KMS-11 (cell line): ENCODE measurements at regions not wholly inside any gene's neighbourhood (a gene's known extent, or its start where the extent isn't known, plus 50 kb on each side); places are given as distances from the start of the nearest gene placed in this dataset.

ENCODE experiments used
- H2AFZ ChIP-seq: fragments of 200-600 bp; sonication (generic); 2 replicates; pipeline ENCODE4 v1.6.1; 2016; ENCODE audit warnings: antibody characterized with exemption, mixed run types, low read depth
- H3K27ac ChIP-seq: fragments of 200-600 bp; sonication (generic); 2 replicates; pipeline ENCODE4 v1.6.1; 2016; ENCODE audit warnings: mild to moderate bottlenecking, mixed run types
- H3K27me3 ChIP-seq: fragments of 200-600 bp; sonication (generic); 2 replicates; pipeline ENCODE4 v1.6.1; 2017; ENCODE audit warnings: mild to moderate bottlenecking, low read depth, mixed run types, moderate library complexity; ENCODE audit not compliant: insufficient read depth
- H3K36me3 ChIP-seq: fragments of 200-600 bp; sonication (generic); 2 replicates; pipeline ENCODE4 v1.6.1; 2017; ENCODE audit warnings: mild to moderate bottlenecking, mixed run types; ENCODE audit not compliant: insufficient read depth
- H3K4me1 ChIP-seq: fragments of 200-600 bp; sonication (generic); 2 replicates; pipeline ENCODE4 v1.6.1; 2016; ENCODE audit warnings: mild to moderate bottlenecking, low read depth, mixed run types; ENCODE audit not compliant: poor library complexity, severe bottlenecking
- H3K4me2 ChIP-seq: fragments of 200-600 bp; sonication (generic); 2 replicates; pipeline ENCODE4 v1.7.0; 2016; ENCODE audit warnings: mild to moderate bottlenecking, mixed run types
- H3K4me3 ChIP-seq: fragments of 200-600 bp; sonication (generic); IDR thresholded peaks from 2 replicates; pipeline ENCODE4 v1.6.1; 2017; ENCODE audit warnings: low read depth, low read length, mixed read lengths; ENCODE audit not compliant: insufficient read depth
- H3K79me2 ChIP-seq: fragments of 200-600 bp; sonication (generic); 2 replicates; pipeline ENCODE4 v1.6.1; 2016; ENCODE audit warnings: low read depth, mixed run types; ENCODE audit not compliant: insufficient read depth
- H3K9ac ChIP-seq: fragments of 200-600 bp; sonication (generic); 2 replicates; pipeline ENCODE4 v1.6.1; 2016; ENCODE audit warnings: mild to moderate bottlenecking, mixed run types
- H4K20me1 ChIP-seq: fragments of 200-600 bp; sonication (generic); 2 replicates; pipeline ENCODE4 v1.6.1; 2016; ENCODE audit warnings: mild to moderate bottlenecking, mixed run types; ENCODE audit not compliant: insufficient read depth
- CTCF ChIP-seq: fragments of 200-600 bp; sonication (generic); conservative IDR thresholded peaks from 2 replicates; pipeline ENCODE4 v1.6.1; 2017; ENCODE audit warnings: low read depth, mild to moderate bottlenecking, antibody characterized with exemption, low read length, moderate library complexity, mixed read lengths

GRCh38 chr14:98417001-98417400, 855.0 kb downstream of the BCL11B start:
- Histone ChIP-seq H2AFZ (no peak overlapping the region), H3K4me3 (no peak overlapping the region), H3K9ac (no peak overlapping the region), H3K27me3 (no peaks in the 10 kb centered on the region), H3K27ac (no peak overlapping the region), H3K79me2 (no peaks in the 10 kb centered on the region), H3K4me1 (no peaks in the 10 kb centered on the region), H3K36me3 (no peaks in the 10 kb centered on the region), H3K4me2 (no peak overlapping the region), H4K20me1 (no peaks in the 10 kb centered on the region)
- TF ChIP-seq CTCF = no peak

DNA sequence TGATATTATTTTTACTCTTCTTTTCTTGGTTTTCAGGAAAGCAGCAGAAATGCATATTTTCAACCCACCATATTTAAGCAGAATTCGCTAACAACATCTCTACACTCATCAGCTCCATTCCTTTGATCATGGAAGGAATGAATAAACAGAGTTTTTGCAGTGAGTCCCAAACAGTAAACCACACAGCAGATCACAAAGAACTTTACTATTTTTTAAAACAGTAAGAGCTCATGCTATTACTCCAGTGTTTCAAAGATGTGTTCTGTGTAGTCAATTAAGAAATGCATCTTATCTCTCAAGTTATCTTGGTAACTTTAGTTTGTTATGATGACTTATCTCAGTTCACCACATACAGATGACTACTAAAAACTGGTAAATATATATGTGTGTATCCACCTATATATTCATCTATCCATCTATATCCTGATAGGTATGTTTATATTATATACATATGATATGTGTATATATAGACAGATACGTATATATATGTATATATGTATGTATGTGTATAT, 843.5 kb downstream of the BCL11B start:
- Histone ChIP-seq H3K9ac (no peak overlapping the region), H2AFZ (0 out of 2 replicates have a peak overlapping the region, but pooled peaks have one; percentile 12), H3K4me3 (no peak overlapping the region), H3K4me2 (no peak overlapping the region), H3K27ac (no peak overlapping the region), H3K4me1 (no peaks in the 10 kb centered on the region), H3K27me3 (no peaks in the 10 kb centered on the region), H3K79me2 (no peaks in the 10 kb centered on the region), H3K36me3 (no peaks in the 10 kb centered on the region), H4K20me1 (no peaks in the 10 kb centered on the region)
- TF ChIP-seq CTCF = no peak

- no peak overlapping the region for H3K4me3 ChIP-seq
- H4K20me1 ChIP-seq = no peaks in the 10 kb centered on the region
- no peaks in the 10 kb centered on the region for H3K27me3 ChIP-seq
- no peaks in the 10 kb centered on the region for H3K36me3 ChIP-seq
- H3K9ac ChIP-seq = no peak overlapping the region
- no peak overlapping the region for H3K27ac ChIP-seq
- H3K4me2 ChIP-seq = no peak overlapping the region
- H3K4me1 ChIP-seq = no peaks in the 10 kb centered on the region
- no peak for TF ChIP-seq CTCF
- H2AFZ ChIP-seq = no peak overlapping the region
- no peaks in the 10 kb centered on the region for H3K79me2 ChIP-seq
Measured at GRCh38 chr14:98433436-98433835, 838.6 kb downstream of the BCL11B start.

DNA sequence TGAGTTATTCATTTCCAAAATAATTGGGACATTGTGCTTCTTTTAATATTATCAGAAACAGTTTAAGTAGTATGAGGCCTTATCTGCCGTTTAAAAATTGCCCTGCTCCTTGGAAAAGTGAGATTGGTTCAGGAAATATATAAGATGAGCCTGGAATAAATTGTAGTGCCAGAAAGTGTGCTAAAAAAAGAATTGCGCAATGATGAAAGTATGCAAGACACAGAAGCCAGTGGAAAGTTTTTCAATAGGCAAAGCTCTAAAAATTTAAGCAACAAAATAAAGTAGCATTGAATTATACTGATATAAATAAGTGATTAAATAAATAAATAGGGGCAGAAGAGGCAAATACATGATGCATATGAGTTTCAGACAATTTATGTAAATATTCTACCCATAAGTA, 834.9 kb downstream of the BCL11B start:
- Histone ChIP-seq H3K27me3 (no peaks in the 10 kb centered on the region), H3K4me2 (no peak overlapping the region), H4K20me1 (no peaks in the 10 kb centered on the region), H3K4me3 (no peak overlapping the region), H3K79me2 (no peaks in the 10 kb centered on the region), H3K27ac (no peak overlapping the region), H3K36me3 (no peaks in the 10 kb centered on the region), H3K4me1 (no peaks in the 10 kb centered on the region), H2AFZ (no peak overlapping the region), H3K9ac (no peak overlapping the region)
- no peak for TF ChIP-seq CTCF

GRCh38 chr14:98444077-98444476, 827.9 kb downstream of the BCL11B start:
- Histone ChIP-seq H2AFZ (no peak overlapping the region), H3K36me3 (no peaks in the 10 kb centered on the region), H3K79me2 (no peaks in the 10 kb centered on the region), H3K4me3 (no peak overlapping the region), H3K4me1 (peaks cover 5% of the 10 kb centered on the region), H3K27me3 (no peaks in the 10 kb centered on the region), H4K20me1 (no peaks in the 10 kb centered on the region), H3K27ac (no peak overlapping the region), H3K4me2 (no peak overlapping the region), H3K9ac (no peak overlapping the region)
- no peak for TF ChIP-seq CTCF
